Lower leg skin (tissue), 3 donors: ENCODE measurements at regions not wholly inside any gene's neighbourhood (a gene's known extent, or its start where the extent isn't known, plus 50 kb on each side); places are given as distances from the start of the nearest gene placed in this dataset.

Experiments used
- CTCF ChIP-seq, 3 donors: fragments of 450-650 bp; IDR thresholded peaks; one replicate each; pipeline ENCODE4 v1.5.1; 2016; ENCODE audit warnings: antibody characterized with exemption in 3 of 3, mild to moderate bottlenecking in 3 of 3, moderate library complexity in 2 of 3
- POLR2A ChIP-seq, 2 donors: fragments of 450-650 bp; IDR thresholded peaks; one replicate each; pipeline ENCODE4 v1.6.1; 2016 to 2017; ENCODE audit warnings: antibody characterized with exemption in 2 of 2, mild to moderate bottlenecking in 1 of 2, moderate library complexity in 1 of 2

GRCh38 chr2:78644854-78645253, 380.6 kb upstream of the REG3G start:
- no peak for TF ChIP-seq CTCF (IDR thresholded peaks at IDR 0.05)
- TF ChIP-seq POLR2A (IDR thresholded peaks at IDR 0.05) = no peak
